ENCODE measurements at regions not wholly inside any gene's neighbourhood (a gene's known extent, or its start where the extent isn't known, plus 50 kb on each side); places are given as distances from the start of the nearest gene placed in this dataset.

DNA sequence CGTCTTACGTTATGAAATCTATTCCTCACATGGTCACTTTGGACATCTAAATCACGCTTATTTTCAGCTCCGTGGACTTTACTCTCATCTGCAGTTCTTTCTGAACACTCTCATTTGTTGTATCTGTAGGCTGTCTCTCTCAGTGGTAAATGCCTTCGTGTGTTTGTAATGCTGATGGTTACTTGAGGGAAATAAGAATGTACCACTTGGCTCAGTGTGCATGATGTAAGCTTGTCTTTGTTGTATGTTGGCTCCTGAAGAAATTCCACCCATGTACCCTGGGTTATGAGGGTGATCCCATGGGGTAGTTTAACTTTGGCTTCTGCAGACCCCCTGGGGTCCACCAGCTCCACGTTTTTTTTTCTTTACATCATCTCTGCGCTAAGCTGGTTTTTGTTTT lies 378.4 kb downstream of the SETD4 start:
- no peak for DNase-seq
- Histone ChIP-seq H3K4me3 (no peak overlapping the region), H3K27ac (ENCODE audit: low read depth in 1 of 2, low read length in 1 of 2) (no peak overlapping the region), H3K4me1 (ENCODE audit: control insufficient read depth in 5 of 5, insufficient read depth in 5 of 5, low read length in 5 of 5) (no peaks in the 10 kb centered on the region), H3K36me3 (ENCODE audit: control insufficient read depth in 4 of 4, insufficient read depth in 4 of 4, low read length in 4 of 4) (no peaks in the 10 kb centered on the region), H3K9ac (ENCODE audit: insufficient read depth in 1 of 2, low read length in 2 of 2) (no peak overlapping the region), H3K9me3 (ENCODE audit: control insufficient read depth in 4 of 4, insufficient read depth in 3 of 4, low read length in 3 of 4) (no peaks in the 10 kb centered on the region), H3K27me3 (ENCODE audit: control insufficient read depth in 3 of 3, insufficient read depth in 3 of 3, low read length in 2 of 3) (peaks cover 0 to 12% (median 9%) of the 10 kb centered on the region in 3 donors)
- 88 to 90% methylated on average over 7 of the region's 7 CpGs for WGBS, 2 donors
- TF ChIP-seq, protein P1, sequence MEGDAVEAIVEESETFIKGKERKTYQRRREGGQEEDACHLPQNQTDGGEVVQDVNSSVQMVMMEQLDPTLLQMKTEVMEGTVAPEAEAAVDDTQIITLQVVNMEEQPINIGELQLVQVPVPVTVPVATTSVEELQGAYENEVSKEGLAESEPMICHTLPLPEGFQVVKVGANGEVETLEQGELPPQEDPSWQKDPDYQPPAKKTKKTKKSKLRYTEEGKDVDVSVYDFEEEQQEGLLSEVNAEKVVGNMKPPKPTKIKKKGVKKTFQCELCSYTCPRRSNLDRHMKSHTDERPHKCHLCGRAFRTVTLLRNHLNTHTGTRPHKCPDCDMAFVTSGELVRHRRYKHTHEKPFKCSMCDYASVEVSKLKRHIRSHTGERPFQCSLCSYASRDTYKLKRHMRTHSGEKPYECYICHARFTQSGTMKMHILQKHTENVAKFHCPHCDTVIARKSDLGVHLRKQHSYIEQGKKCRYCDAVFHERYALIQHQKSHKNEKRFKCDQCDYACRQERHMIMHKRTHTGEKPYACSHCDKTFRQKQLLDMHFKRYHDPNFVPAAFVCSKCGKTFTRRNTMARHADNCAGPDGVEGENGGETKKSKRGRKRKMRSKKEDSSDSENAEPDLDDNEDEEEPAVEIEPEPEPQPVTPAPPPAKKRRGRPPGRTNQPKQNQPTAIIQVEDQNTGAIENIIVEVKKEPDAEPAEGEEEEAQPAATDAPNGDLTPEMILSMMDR (IDR thresholded peaks at IDR 0.05; ENCODE audit: control extremely low read depth, extremely low read depth), result no peak
- no peak for ATAC-seq (ENCODE audit: insufficient read depth, low FRiP score)

DNA sequence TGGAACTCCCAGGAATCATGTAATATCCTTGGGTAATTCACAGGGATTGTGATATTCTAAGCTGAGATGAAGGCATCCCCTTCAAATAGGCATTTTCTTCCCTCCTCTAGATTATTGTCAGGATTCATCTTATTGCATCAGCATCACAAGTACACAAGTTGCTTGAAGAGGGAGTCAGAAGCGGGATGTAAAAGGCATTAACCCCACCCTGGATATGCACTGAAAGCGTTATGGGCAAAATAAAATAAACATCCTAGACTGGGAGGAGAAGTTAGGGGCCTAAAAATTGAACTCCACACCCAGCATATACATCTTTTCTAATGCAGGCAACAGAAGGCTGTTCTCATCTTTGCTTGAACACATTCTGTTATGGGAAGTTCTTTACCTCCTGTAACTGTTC lies 381.2 kb downstream of the SETD4 start:
- H3K27ac ChIP-seq (ENCODE audit: low read depth in 1 of 2, low read length in 1 of 2), result no peak overlapping the region
- no peaks in the 10 kb centered on the region for H3K36me3 ChIP-seq (ENCODE audit: control insufficient read depth in 4 of 4, insufficient read depth in 4 of 4, low read length in 4 of 4)
- DNase-seq (no peak), ATAC-seq (ENCODE audit: insufficient read depth, low FRiP score) (no peak)
- TF ChIP-seq, protein P1 (IDR thresholded peaks at IDR 0.05; ENCODE audit: control extremely low read depth, extremely low read depth), result no peak
- no peaks in the 10 kb centered on the region for H3K9me3 ChIP-seq (ENCODE audit: control insufficient read depth in 4 of 4, insufficient read depth in 3 of 4, low read length in 3 of 4)
- H3K4me3 ChIP-seq, result no peak overlapping the region
- H3K9ac ChIP-seq (ENCODE audit: insufficient read depth in 1 of 2, low read length in 2 of 2), result no peak overlapping the region
- peaks cover 0 to 9% (median 5%) of the 10 kb centered on the region in 3 donors for H3K27me3 ChIP-seq (ENCODE audit: control insufficient read depth in 3 of 3, insufficient read depth in 3 of 3, low read length in 2 of 3)
- 76 to 85% methylated on average over 2 of the region's 2 CpGs for WGBS, 2 donors
- H3K4me1 ChIP-seq (ENCODE audit: control insufficient read depth in 5 of 5, insufficient read depth in 5 of 5, low read length in 5 of 5), result no peaks in the 10 kb centered on the region

DNA sequence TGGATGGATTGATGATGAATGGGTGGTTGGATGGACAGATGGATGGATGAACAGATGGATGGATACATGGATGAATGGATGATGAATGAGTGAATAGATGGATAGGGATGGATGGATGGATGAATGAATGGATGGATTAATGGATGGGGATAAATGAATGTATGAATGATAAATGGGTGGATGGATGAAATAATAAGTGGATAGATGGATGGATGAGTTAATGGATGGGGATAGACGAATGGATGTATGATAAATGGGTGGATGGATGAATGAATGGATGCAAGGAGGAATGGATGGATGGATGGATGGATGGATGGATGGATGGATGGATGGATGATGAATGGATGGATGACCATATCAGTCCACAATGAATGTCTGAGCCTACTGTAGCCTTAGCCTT lies 381.9 kb downstream of the SETD4 start:
- no peak for DNase-seq
- 71 to 90% methylated on average over 1 of the region's 1 CpG for WGBS, 2 donors

More for the DNA sequence above, 381.9 kb downstream of the SETD4 start:
- H3K27me3 ChIP-seq (ENCODE audit: control insufficient read depth in 3 of 3, insufficient read depth in 3 of 3, low read length in 2 of 3), result peaks cover 0 to 7% (median 5%) of the 10 kb centered on the region in 3 donors
- no peak for ATAC-seq (ENCODE audit: insufficient read depth, low FRiP score)
- H3K4me1 ChIP-seq (ENCODE audit: control insufficient read depth in 5 of 5, insufficient read depth in 5 of 5, low read length in 5 of 5), result no peaks in the 10 kb centered on the region
- H3K9ac ChIP-seq (ENCODE audit: insufficient read depth in 1 of 2, low read length in 2 of 2), result no peak overlapping the region
- H3K4me3 ChIP-seq, result no peak overlapping the region
- TF ChIP-seq, protein P1 (IDR thresholded peaks at IDR 0.05; ENCODE audit: control extremely low read depth, extremely low read depth), result no peak
- H3K27ac ChIP-seq (ENCODE audit: low read depth in 1 of 2, low read length in 1 of 2), result no peak overlapping the region
- H3K36me3 ChIP-seq (ENCODE audit: control insufficient read depth in 4 of 4, insufficient read depth in 4 of 4, low read length in 4 of 4), result no peaks in the 10 kb centered on the region
- no peaks in the 10 kb centered on the region for H3K9me3 ChIP-seq (ENCODE audit: control insufficient read depth in 4 of 4, insufficient read depth in 3 of 4, low read length in 3 of 4)
